Panc1 (cell line): ENCODE measurements at regions not wholly inside any gene's neighbourhood (a gene's known extent, or its start where the extent isn't known, plus 50 kb on each side); places are given as distances from the start of the nearest gene placed in this dataset.

Experiments
- ATAC-seq: fragments of 200-7000 bp; cut with Tn5 transposase; 2 replicates; pipeline ENCODE4 v1.9.1; 2020; ENCODE audit warnings: mild to moderate bottlenecking, moderate library complexity
- BruUV-seq: library from RNA; stranded (reverse); fragments of 400-500 nt; replicated peaks from 2 replicates; lab custom pipeline; 2021; lab: Mats Ljungman, UMichigan
- CTCF ChIA-PET: fragments of 300-600 bp; sonication (Branson Sonifier 250); formaldehyde crosslinking; loops from one replicate; lab custom pipeline; 2022; ENCODE audit warnings: antibody characterized with exemption; lab: Charles Lee
- POLR2A ChIA-PET: fragments of 300-600 bp; sonication (Branson Sonifier 250); formaldehyde crosslinking; loops from one replicate; lab custom pipeline; 2022; ENCODE audit warnings: antibody characterized with exemption; lab: Charles Lee
- DNase-seq: peaks from one replicate; pipeline ENCODE4 v3.0.0-alpha.2; 2010; ENCODE audit warnings: low read depth, low spot score
- H3K27ac ChIP-seq: 2 replicates; pipeline ENCODE4 v1.5.1; 2011; ENCODE audit warnings: mild to moderate bottlenecking, low read length, inconsistent platforms
- H3K27me3 ChIP-seq: fragments of 200-500 bp; sonication (Bioruptor generic); 2 replicates; pipeline ENCODE4 v1.6.0; 2014; ENCODE audit warnings: low read length, inconsistent platforms; ENCODE audit not compliant: control insufficient read depth, insufficient read depth
- H3K36me3 ChIP-seq: fragments of 200-500 bp; sonication (Bioruptor generic); 2 replicates; pipeline ENCODE4 v1.5.1; 2014; ENCODE audit warnings: inconsistent platforms, mild to moderate bottlenecking, low read length, moderate library complexity; ENCODE audit not compliant: control insufficient read depth, insufficient read depth
- H3K4me1 ChIP-seq: 2 replicates; pipeline ENCODE4 v1.5.1; 2011; ENCODE audit warnings: inconsistent platforms, mild to moderate bottlenecking, low read length, moderate library complexity; ENCODE audit not compliant: control insufficient read depth, insufficient read depth
- H3K4me3 ChIP-seq, 2 experiments: 2 replicates each; pipeline ENCODE4 v1.5.1; 2011 to 2012; ENCODE audit warnings: low read depth in 2 of 2, low read length in 2 of 2, mild to moderate bottlenecking in 2 of 2, inconsistent platforms in 1 of 2, moderate library complexity in 1 of 2
- H3K9me3 ChIP-seq: fragments of 200-500 bp; sonication (Bioruptor generic); 2 replicates; pipeline ENCODE4 v1.5.1; 2014; ENCODE audit warnings: low read depth, mild to moderate bottlenecking, inconsistent platforms, low read length, moderate library complexity; ENCODE audit not compliant: control insufficient read depth, insufficient read depth
- CTCF ChIP-seq: fragments of 450-650 bp; IDR thresholded peaks from 2 replicates; pipeline ENCODE4 v1.5.1; 2017; ENCODE audit warnings: mild to moderate bottlenecking
- POLR2AphosphoS5 ChIP-seq: IDR thresholded peaks from 2 replicates; pipeline ENCODE4 v1.6.1; 2012; ENCODE audit warnings: mild to moderate bottlenecking, low read depth, low read length, moderate library complexity
- REST ChIP-seq, 2 experiments: IDR thresholded peaks; 2 replicates each; pipeline ENCODE4 v1.6.1; 2011 to 2012; ENCODE audit warnings: low read depth in 2 of 2, control low read depth in 1 of 2, low read length in 1 of 2, mild to moderate bottlenecking in 1 of 2, moderate library complexity in 1 of 2; ENCODE audit not compliant: insufficient read depth in 1 of 2
- SIN3A ChIP-seq: IDR thresholded peaks from 2 replicates; pipeline ENCODE4 v1.6.1; 2012; ENCODE audit warnings: low read depth, mild to moderate bottlenecking, low read length, moderate library complexity, borderline replicate concordance; ENCODE audit not compliant: insufficient read depth
- TCF7L2 ChIP-seq: IDR thresholded peaks from 2 replicates; pipeline ENCODE4 v1.6.1; 2011; ENCODE audit warnings: mild to moderate bottlenecking, low read depth, low read length, inconsistent platforms
- in situ Hi-C: cut with HindIII; loops from 2 replicates; pipeline ENCODE4 v1.10.0; 2016; ENCODE audit warnings: low sequenced_read_pairs, low pct_unique_long_range_greater_than_20kb
- intact Hi-C: fragments of 100-400 bp; cut with micrococcal nuclease; formaldehyde crosslinking; loops from one replicate; pipeline ENCODE4 v1.10.0; 2022; ENCODE audit not compliant: unreplicated experiment

DNA sequence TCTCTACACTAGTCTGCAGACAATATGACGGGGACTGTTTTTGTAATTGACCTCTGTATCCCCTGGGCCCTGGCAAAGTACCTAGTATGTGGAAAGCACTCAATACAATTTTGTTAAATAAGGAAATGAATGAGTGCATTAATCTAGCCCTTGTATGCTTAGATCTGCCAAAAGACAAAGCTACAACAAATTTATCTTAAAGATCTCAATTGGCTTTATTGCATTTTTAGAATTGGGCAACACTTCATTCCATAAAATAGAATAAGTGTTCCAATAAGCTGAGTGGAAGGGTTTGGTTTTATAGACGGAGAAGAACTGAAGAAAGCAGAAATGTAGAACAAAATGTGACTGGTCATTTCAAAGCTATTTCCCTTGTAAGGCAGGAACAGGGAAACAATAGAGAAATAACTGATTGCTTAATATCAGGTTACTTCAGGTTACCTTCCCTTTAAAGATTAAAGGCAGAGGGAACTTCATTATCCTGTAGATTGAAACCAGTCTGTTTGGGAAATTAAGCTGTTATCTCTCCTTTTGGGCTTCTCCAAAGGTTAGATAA, 108.3 kb upstream of the MME start:
- ATAC-seq (no peak), DNase-seq (no peak)
- intact Hi-C loops (no loop called here), in situ Hi-C loops (no loop called here)
- H3K9me3 ChIP-seq = no peaks in the 10 kb centered on the region
- POLR2A ChIA-PET = no interaction called here
- no peaks in the 10 kb centered on the region for H3K27me3 ChIP-seq
- H3K36me3 ChIP-seq = no peaks in the 10 kb centered on the region
- no peaks in the 10 kb centered on the region for H3K4me1 ChIP-seq
- CTCF ChIA-PET = no interaction called here
- TF ChIP-seq POLR2AphosphoS5 (no peak), CTCF (no peak), SIN3A (no peak), REST (IDR thresholded peaks at IDR 0.05; ENCODE audit: insufficient read depth in 1 of 2, low read depth in 2 of 2, low read length in 1 of 2) (no peak), TCF7L2 (no peak)
- H3K27ac ChIP-seq = no peak overlapping the region
- H3K4me3 ChIP-seq = no peak overlapping the region
- no TSS peak for BruUV-seq

DNA sequence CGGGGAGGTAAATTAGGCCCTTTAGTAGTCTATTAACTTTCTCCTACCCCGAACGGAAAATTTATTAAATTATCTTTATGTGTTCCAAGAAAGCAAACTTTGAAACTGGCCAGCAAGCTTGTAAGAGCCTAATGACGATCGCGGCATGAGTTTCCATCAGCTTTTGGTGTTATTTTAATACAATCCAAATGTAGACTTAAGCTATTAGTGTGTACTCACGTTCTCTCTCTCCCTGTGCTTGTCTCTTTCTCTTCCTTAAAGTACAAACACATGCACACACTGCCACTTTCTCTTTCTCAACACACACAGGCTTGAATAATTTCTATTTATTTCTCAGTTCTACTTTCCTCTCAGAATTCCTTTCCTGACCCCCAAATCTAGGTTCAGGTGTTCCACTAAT, 108.8 kb upstream of the MME start:
- H3K9me3 ChIP-seq = no peaks in the 10 kb centered on the region
- ATAC-seq = no peak
- CTCF ChIA-PET = no interaction called here
- no peak overlapping the region for H3K4me3 ChIP-seq
- DNase-seq = no peak
- no peaks in the 10 kb centered on the region for H3K4me1 ChIP-seq
- intact Hi-C loops = no loop called here
- in situ Hi-C loops = no loop called here
- TF ChIP-seq TCF7L2 (no peak), SIN3A (no peak), POLR2AphosphoS5 (no peak), CTCF (no peak), REST (IDR thresholded peaks at IDR 0.05; ENCODE audit: insufficient read depth in 1 of 2, low read depth in 2 of 2, low read length in 1 of 2) (no peak)
- POLR2A ChIA-PET = no interaction called here
- BruUV-seq = no TSS peak
- no peaks in the 10 kb centered on the region for H3K27me3 ChIP-seq
- H3K27ac ChIP-seq = no peak overlapping the region
- no peaks in the 10 kb centered on the region for H3K36me3 ChIP-seq
